ENCODE measurements at regions not wholly inside any gene's neighbourhood (a gene's known extent, or its start where the extent isn't known, plus 50 kb on each side); places are given as distances from the start of the nearest gene placed in this dataset.
"Not testable (repeated sequence)": the region's sequence is repeated elsewhere in the genome, so short reads cannot be mapped to it uniquely, and the experiment has no call there.

GRCh38 chr4:69424722-69425121 lies 71.0 kb downstream of the UGT2B4 start:
- TF ChIP-seq POLR2AphosphoS5 (IDR thresholded peaks at IDR 0.05; ENCODE audit: low read depth, low read length), result not testable (repeated sequence)
- TF ChIP-seq, protein P1, sequence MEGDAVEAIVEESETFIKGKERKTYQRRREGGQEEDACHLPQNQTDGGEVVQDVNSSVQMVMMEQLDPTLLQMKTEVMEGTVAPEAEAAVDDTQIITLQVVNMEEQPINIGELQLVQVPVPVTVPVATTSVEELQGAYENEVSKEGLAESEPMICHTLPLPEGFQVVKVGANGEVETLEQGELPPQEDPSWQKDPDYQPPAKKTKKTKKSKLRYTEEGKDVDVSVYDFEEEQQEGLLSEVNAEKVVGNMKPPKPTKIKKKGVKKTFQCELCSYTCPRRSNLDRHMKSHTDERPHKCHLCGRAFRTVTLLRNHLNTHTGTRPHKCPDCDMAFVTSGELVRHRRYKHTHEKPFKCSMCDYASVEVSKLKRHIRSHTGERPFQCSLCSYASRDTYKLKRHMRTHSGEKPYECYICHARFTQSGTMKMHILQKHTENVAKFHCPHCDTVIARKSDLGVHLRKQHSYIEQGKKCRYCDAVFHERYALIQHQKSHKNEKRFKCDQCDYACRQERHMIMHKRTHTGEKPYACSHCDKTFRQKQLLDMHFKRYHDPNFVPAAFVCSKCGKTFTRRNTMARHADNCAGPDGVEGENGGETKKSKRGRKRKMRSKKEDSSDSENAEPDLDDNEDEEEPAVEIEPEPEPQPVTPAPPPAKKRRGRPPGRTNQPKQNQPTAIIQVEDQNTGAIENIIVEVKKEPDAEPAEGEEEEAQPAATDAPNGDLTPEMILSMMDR (IDR thresholded peaks at IDR 0.05), result not testable (repeated sequence)
